Activated CD8-positive, alpha-beta T cell treated with anti-CD3 and anti-CD28 coated beads for 36 hours (primary cell): ENCODE measurements at regions not wholly inside any gene's neighbourhood (a gene's known extent, or its start where the extent isn't known, plus 50 kb on each side); places are given as distances from the start of the nearest gene placed in this dataset.

Experiments
- ATAC-seq: fragments of 200-7000 bp; cut with Tn5 transposase; one replicate; pipeline ENCODE4 v1.10.0; 2021; ENCODE audit warnings: mild to moderate bottlenecking, moderate library complexity
- CTCF ChIA-PET: fragments of 350-600 bp; sonication (Branson Sonifier 250); formaldehyde crosslinking; loops from one replicate; lab custom pipeline; 2021; ENCODE audit warnings: antibody characterized with exemption; lab: Charles Lee
- POLR2A ChIA-PET: fragments of 350-600 bp; sonication (Branson Sonifier 250); formaldehyde crosslinking; loops from one replicate; lab custom pipeline; 2021; ENCODE audit warnings: antibody characterized with exemption; lab: Charles Lee
- DNase-seq: peaks from one replicate; pipeline ENCODE4 v3.0.0-alpha.2; 2020
- H3K27ac Mint-ChIP-seq: one replicate; pipeline ENCODE4 v1.8.0; 2021; ENCODE audit warnings: mild to moderate bottlenecking, mixed read lengths
- H3K27me3 Mint-ChIP-seq: one replicate; pipeline ENCODE4 v1.8.0; 2021; ENCODE audit warnings: mixed read lengths
- H3K36me3 Mint-ChIP-seq: one replicate; pipeline ENCODE4 v1.8.0; 2021; ENCODE audit warnings: low read depth, mixed read lengths
- H3K4me1 Mint-ChIP-seq: one replicate; pipeline ENCODE4 v1.8.0; 2021; ENCODE audit warnings: low read depth, mixed read lengths
- H3K4me3 Mint-ChIP-seq: one replicate; pipeline ENCODE4 v1.8.0; 2021; ENCODE audit warnings: mild to moderate bottlenecking, moderate library complexity, mixed read lengths
- H3K9me3 Mint-ChIP-seq: one replicate; pipeline ENCODE4 v1.8.0; 2021; ENCODE audit warnings: mixed read lengths
- CTCF ChIP-seq: fragments of 200-600 bp; IDR thresholded peaks from one replicate; pipeline ENCODE4 v1.8.0; 2022; ENCODE audit warnings: antibody characterized with exemption, mild to moderate bottlenecking
- intact Hi-C: fragments of 100-400 bp; cut with micrococcal nuclease; formaldehyde crosslinking; loops from one replicate; pipeline ENCODE4 v1.10.0; 2022

DNA sequence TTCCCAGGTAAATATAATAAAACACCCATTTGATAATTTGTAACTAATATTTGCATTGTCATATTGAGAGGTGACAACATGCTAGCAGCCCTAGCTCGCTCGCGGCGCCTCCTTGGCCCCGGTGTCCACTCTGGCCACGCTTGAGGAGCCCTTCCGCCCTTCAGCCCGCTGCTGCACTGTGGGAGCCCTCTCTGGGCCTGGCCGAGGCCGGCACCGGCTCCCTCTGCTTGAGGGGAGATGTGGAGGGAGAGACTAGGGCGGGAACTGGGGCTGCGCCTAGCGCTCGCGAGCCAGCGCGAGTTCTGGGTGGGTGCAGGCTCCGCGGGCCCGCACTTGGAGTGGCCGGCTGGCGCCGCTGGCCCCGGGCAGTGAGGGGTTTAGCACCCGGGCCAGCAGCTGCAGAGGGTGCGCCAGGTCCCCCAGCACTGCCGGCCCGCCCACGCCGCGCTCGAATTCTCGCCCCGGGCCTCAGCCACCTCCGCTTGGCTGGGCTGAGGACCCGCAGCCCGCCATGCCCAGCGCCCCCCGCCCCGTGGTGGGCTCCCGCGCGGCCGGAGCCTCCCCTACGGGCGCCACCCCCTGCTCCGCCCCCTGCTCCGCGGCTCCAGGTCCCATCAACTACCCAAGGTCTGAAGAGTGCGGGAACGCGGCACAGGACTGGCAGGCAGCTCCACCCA, 594.4 kb downstream of the SLITRK6 start:
- Mint-ChIP-seq H3K27ac (no peak overlapping the region), H3K36me3 (no peaks in the 10 kb centered on the region), H3K9me3 (peaks cover 8% of the 10 kb centered on the region), H3K4me1 (no peaks in the 10 kb centered on the region), H3K27me3 (no peaks in the 10 kb centered on the region), H3K4me3 (no peak overlapping the region)
- TF ChIP-seq CTCF = no peak
- DNase-seq (no peak), ATAC-seq (no peak)
- CTCF ChIA-PET = no interaction called here
- intact Hi-C loops = no loop called here
- POLR2A ChIA-PET = no interaction called here

GRCh38 chr13:85197431-85197830, 601.8 kb downstream of the SLITRK6 start:
- DNase-seq (no peak), ATAC-seq (no peak)
- Mint-ChIP-seq H3K36me3 (no peaks in the 10 kb centered on the region), H3K4me1 (no peaks in the 10 kb centered on the region), H3K27me3 (no peaks in the 10 kb centered on the region), H3K4me3 (no peak overlapping the region), H3K9me3 (no peaks in the 10 kb centered on the region), H3K27ac (no peak overlapping the region)
- intact Hi-C loops = no loop called here
- TF ChIP-seq CTCF = no peak
- ChIA-PET CTCF (no interaction called here), POLR2A (no interaction called here)

DNA sequence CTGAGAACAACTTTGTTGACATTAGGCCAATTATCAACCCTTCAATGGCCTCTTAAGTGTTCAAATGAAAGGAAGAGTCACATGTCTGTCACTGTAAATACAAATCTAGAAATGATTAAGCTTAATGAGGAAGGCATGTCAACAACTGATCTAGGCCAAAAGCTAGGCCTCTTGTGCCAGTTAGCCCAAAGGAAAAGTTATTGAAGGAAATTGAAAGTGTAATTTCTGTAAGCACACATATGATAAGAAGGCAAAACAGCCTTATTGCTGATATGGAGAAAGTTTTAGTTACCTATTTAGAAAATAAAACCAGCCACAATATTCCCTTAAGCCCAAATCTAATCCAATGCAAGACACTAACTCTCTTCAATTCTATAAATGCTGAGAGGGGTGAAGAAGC, 604.7 kb downstream of the SLITRK6 start:
- Mint-ChIP-seq H3K36me3 (no peaks in the 10 kb centered on the region), H3K27ac (no peak overlapping the region), H3K27me3 (no peaks in the 10 kb centered on the region), H3K4me1 (no peaks in the 10 kb centered on the region), H3K4me3 (no peak overlapping the region), H3K9me3 (no peaks in the 10 kb centered on the region)
- intact Hi-C loops = no loop called here
- POLR2A ChIA-PET = no interaction called here
- CTCF ChIA-PET = no interaction called here
- ATAC-seq (no peak), DNase-seq (no peak)
- TF ChIP-seq CTCF = no peak

DNA sequence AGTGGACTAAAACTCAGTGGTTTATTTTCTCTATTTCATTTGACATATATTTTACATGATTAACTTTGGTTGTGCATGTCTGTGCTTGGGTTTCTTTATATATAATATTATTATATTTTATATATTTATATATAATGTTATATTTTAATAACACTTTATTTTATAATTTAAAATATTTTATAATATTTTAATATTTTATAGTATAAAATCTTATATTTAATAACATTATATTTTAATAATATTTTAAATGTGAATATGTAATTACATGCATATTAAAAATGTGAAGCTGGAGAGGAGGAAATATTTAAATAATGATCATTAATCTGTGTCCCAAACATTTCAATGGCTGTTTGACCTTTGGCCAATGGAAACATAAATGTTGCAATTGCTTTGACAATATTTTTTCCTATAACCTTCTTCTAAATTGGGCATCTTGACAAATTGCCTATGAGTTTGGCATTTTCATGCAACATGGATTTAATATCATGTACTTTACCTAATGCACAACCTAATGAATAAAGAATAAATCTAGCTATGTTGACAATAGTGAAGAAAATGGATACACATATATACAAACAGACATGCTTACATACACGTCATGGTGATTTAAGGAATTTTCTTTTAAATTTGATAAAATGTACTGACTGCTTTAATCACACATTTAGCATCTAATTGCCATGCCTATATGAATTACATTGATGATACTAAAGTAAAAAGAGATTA, 607.1 kb downstream of the SLITRK6 start:
- ATAC-seq = no peak

More for the DNA sequence above, 607.1 kb downstream of the SLITRK6 start:
- Mint-ChIP-seq H3K27ac (no peak overlapping the region), H3K4me1 (no peaks in the 10 kb centered on the region), H3K9me3 (no peaks in the 10 kb centered on the region), H3K27me3 (no peaks in the 10 kb centered on the region), H3K4me3 (no peak overlapping the region), H3K36me3 (no peaks in the 10 kb centered on the region)
- DNase-seq = no peak
- TF ChIP-seq CTCF = no peak
- ChIA-PET CTCF (no interaction called here), POLR2A (no interaction called here)
- intact Hi-C loops = no loop called here
